Neural crest cell (in vitro differentiated cells): ENCODE measurements at regions not wholly inside any gene's neighbourhood (a gene's known extent, or its start where the extent isn't known, plus 50 kb on each side); places are given as distances from the start of the nearest gene placed in this dataset.

Experiments used
- DNase-seq: peaks from one replicate; pipeline ENCODE4 v3.0.0; 2021; ENCODE audit warnings: low read depth, mixed read lengths, low spot score
- H3K27ac Mint-ChIP-seq: one replicate; pipeline ENCODE4 v1.8.0; 2021; ENCODE audit warnings: mild to moderate bottlenecking, mixed read lengths; ENCODE audit not compliant: unreplicated experiment
- H3K27me3 Mint-ChIP-seq: 2 replicates; pipeline ENCODE4 v1.8.0; 2021; ENCODE audit warnings: low read depth, mild to moderate bottlenecking, mixed read lengths
- H3K36me3 Mint-ChIP-seq: 2 replicates; pipeline ENCODE4 v1.8.0; 2021; ENCODE audit warnings: low read depth, mild to moderate bottlenecking, mixed read lengths
- H3K4me1 Mint-ChIP-seq: 2 replicates; pipeline ENCODE4 v1.8.0; 2021; ENCODE audit warnings: mixed read lengths
- H3K4me3 Mint-ChIP-seq: one replicate; pipeline ENCODE4 v1.8.0; 2021; ENCODE audit warnings: mild to moderate bottlenecking, mixed read lengths
- H3K9me3 Mint-ChIP-seq: 2 replicates; pipeline ENCODE4 v1.8.0; 2021; ENCODE audit warnings: mixed read lengths
- TF ChIP-seq, protein P1 (sequence below): fragments of 200-600 bp; sonication (generic); conservative IDR thresholded peaks from 2 replicates; pipeline ENCODE4 v1.5.0; 2021; ENCODE audit warnings: antibody characterized with exemption, mild to moderate bottlenecking

DNA sequence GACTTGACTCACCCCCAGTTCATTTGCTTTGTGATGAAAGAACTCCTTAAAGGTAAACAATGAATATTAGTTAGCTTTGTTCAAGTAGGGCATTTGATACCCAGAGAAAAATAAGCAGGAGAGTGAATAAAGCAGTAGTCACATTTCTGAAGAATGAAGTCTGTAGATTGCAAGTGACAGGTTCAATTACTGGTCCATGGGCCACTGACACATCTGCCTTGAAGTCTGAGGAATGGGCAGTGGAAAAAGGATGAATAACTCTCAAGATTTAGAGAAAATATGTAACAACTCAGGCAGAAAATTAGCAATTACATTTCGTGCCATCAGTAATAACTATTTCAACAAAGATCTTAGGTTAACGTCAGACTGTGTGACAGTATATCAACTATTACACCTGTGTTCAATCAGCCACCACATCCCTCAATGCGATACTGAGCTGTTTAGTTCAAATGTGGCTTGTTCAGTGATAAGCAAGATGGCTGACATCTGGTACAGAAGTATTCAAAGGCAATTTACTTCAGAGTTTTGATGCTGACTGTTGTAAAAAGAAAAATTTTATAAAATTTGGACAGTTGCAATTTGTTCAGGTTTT, 1890.7 kb upstream of the NUDT12 start:
- no peaks in the 10 kb centered on the region for H3K27me3 Mint-ChIP-seq
- no peaks in the 10 kb centered on the region for H3K4me1 Mint-ChIP-seq
- DNase-seq = no peak
- H3K4me3 Mint-ChIP-seq = no peak overlapping the region
- no peak overlapping the region for H3K27ac Mint-ChIP-seq
- H3K36me3 Mint-ChIP-seq = peaks cover 7% of the 10 kb centered on the region
- peaks cover 10% of the 10 kb centered on the region for H3K9me3 Mint-ChIP-seq
- TF ChIP-seq, protein P1, sequence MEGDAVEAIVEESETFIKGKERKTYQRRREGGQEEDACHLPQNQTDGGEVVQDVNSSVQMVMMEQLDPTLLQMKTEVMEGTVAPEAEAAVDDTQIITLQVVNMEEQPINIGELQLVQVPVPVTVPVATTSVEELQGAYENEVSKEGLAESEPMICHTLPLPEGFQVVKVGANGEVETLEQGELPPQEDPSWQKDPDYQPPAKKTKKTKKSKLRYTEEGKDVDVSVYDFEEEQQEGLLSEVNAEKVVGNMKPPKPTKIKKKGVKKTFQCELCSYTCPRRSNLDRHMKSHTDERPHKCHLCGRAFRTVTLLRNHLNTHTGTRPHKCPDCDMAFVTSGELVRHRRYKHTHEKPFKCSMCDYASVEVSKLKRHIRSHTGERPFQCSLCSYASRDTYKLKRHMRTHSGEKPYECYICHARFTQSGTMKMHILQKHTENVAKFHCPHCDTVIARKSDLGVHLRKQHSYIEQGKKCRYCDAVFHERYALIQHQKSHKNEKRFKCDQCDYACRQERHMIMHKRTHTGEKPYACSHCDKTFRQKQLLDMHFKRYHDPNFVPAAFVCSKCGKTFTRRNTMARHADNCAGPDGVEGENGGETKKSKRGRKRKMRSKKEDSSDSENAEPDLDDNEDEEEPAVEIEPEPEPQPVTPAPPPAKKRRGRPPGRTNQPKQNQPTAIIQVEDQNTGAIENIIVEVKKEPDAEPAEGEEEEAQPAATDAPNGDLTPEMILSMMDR = no peak

DNA sequence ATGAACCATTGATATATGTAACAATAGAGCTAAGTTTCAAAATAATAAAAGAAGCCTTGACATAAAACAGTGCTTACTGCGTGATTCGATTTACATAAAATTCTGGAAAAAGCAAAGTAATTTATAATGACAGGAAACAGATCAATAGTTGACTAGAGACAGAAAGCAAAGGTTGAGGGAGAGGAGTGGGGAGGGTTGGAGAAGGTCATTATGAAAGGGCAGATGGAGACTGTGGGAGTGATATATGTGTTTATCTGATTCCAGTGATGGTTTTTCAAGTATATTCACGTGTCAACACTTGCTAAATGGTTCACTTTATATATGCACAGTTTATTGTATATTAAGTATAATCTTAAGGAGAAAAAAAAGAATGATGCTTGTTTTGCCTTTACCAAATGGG, 1885.7 kb upstream of the NUDT12 start:
- H3K9me3 Mint-ChIP-seq = peaks cover 10% of the 10 kb centered on the region
- TF ChIP-seq, protein P1 = no peak
- no peaks in the 10 kb centered on the region for H3K4me1 Mint-ChIP-seq
- no peak for DNase-seq
- peaks cover 7% of the 10 kb centered on the region for H3K36me3 Mint-ChIP-seq
- no peak overlapping the region for H3K4me3 Mint-ChIP-seq
- no peak overlapping the region for H3K27ac Mint-ChIP-seq
- no peaks in the 10 kb centered on the region for H3K27me3 Mint-ChIP-seq

DNA sequence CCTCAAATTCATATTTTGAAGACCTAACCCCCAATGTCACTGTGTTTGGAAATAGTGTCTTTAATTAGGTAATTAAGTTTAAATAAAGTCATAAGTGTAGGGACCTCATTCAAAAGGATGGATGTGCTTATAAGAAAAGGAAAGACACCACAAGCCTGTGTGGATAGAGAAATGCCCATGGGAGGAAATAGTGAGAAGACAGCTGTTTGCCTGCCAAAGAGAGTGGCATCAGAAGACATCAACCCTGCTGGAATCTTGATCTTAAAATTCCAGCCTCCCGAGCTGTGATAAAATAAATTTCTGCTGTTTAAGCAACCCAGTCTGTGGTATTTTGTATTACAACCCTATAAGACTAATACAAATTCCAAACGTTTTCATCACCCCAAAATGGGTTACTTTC, 1867.9 kb upstream of the NUDT12 start:
- no peaks in the 10 kb centered on the region for H3K36me3 Mint-ChIP-seq
- no peaks in the 10 kb centered on the region for H3K4me1 Mint-ChIP-seq
- TF ChIP-seq, protein P1 = no peak
- H3K4me3 Mint-ChIP-seq = no peak overlapping the region
- H3K9me3 Mint-ChIP-seq = no peaks in the 10 kb centered on the region
- H3K27ac Mint-ChIP-seq = no peak overlapping the region
- H3K27me3 Mint-ChIP-seq = no peaks in the 10 kb centered on the region
- no peak for DNase-seq

DNA sequence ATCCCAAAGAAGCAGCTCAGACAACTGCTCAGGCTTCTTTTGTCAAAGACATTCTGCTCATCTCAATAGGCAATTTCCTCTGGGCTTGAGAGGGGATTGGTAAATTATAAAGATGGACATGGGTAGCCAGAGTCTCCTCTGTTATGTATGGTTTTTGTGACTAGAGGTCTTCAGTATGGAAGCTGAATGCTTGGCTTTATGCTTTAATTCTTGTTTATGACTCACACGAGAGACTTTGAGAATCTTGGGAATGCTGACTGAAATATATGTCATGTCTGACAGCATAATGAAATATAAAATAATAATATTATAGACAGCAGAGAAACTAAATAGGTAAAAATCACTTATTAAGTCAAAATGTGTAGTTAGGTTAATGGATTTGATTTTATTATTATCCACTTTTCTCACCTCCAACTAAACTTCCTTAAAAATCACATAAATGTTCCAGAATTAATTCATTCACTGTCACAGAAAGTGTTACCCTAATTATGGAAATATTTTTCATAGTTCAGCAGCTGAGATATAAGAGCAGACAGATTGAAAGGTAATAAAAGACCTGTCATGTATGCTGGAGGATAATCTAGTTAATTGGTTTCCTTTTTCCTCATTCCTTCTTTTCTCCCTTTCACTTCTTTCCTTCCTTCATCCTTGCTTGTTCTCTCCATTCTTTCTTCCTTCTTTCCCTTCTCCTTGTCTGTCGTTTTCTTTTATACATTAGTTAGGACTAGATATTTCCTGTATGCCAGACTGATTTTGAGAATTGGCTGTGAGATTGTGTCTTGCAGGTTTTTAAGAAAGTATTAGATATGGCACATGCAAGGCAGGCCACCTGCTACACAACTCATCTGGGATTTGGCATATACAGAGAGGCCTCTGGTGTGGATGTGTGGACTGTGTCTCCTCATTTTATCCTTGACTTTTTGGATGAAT, 1866.1 kb upstream of the NUDT12 start:
- Mint-ChIP-seq H3K27me3 (no peaks in the 10 kb centered on the region), H3K4me3 (no peak overlapping the region), H3K4me1 (no peaks in the 10 kb centered on the region), H3K36me3 (no peaks in the 10 kb centered on the region), H3K27ac (no peak overlapping the region), H3K9me3 (no peaks in the 10 kb centered on the region)
- TF ChIP-seq, protein P1 = no peak
- DNase-seq = no peak

DNA sequence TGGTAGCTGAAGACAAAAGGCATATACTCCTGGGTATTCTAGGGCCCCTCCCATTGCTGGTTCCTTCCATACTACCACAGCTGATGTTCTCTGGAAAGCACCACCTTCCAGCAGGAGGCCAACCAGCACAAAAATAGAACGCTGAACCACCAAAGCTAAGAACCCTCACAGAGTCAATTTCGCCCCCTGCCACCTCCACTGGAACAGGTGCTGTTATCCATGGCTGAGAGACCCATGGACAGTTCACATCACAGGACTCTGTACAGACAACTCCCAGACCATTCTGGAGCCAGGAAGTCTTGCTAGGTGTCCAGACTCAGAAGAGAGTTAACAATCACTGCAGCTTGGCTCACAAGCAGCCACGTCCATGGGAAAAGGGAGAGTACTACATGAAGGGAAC, 1851.5 kb upstream of the NUDT12 start:
- no peaks in the 10 kb centered on the region for H3K27me3 Mint-ChIP-seq
- peaks cover 15% of the 10 kb centered on the region for H3K36me3 Mint-ChIP-seq
- H3K4me3 Mint-ChIP-seq = no peak overlapping the region
- TF ChIP-seq, protein P1 = no peak
- no peak overlapping the region for H3K27ac Mint-ChIP-seq
- DNase-seq = no peak
- H3K4me1 Mint-ChIP-seq = no peaks in the 10 kb centered on the region
- H3K9me3 Mint-ChIP-seq = peaks cover 27% of the 10 kb centered on the region
